Common myeloid progenitor, CD34-positive (primary cell): ENCODE measurements at regions not wholly inside any gene's neighbourhood (a gene's known extent, or its start where the extent isn't known, plus 50 kb on each side); places are given as distances from the start of the nearest gene placed in this dataset.

Source experiments
- CTCF ChIA-PET: fragments of 350-600 bp; sonication (Branson Sonifier 250); formaldehyde crosslinking; loops from one replicate; lab custom pipeline; 2021; ENCODE audit warnings: antibody characterized with exemption; lab: Charles Lee
- POLR2A ChIA-PET: fragments of 350-600 bp; sonication (Branson Sonifier 250); formaldehyde crosslinking; loops from one replicate; lab custom pipeline; 2021; ENCODE audit warnings: antibody characterized with exemption; lab: Charles Lee
- DNase-seq, 3 donors: peaks; one replicate each; pipeline versions ENCODE4 v3.0.0 to v3.0.0-alpha.2; 2013
- H3K27ac ChIP-seq, 2 experiments: 1 replicate in 1 of 2; 2 replicates in 1 of 2; pipeline ENCODE4 v1.7.0; 2013; ENCODE audit warnings: inconsistent platforms in 2 of 2, low read length in 2 of 2, mild to moderate bottlenecking in 2 of 2, low read depth in 1 of 2, moderate library complexity in 1 of 2; ENCODE audit not compliant: severe bottlenecking in 2 of 2, insufficient read depth in 1 of 2, poor library complexity in 1 of 2
- H3K27me3 ChIP-seq, 5 experiments: replicated peaks in 2 of 5; 1 replicate in 3 of 5; 2 replicates in 2 of 5; pipeline versions ENCODE4 v1.6.1 to v1.7.0; 2013; ENCODE audit warnings: low read length in 4 of 5, mild to moderate bottlenecking in 2 of 5, moderate library complexity in 2 of 5, inconsistent platforms in 1 of 5; ENCODE audit not compliant: insufficient read depth in 5 of 5, control insufficient read depth in 4 of 5
- H3K36me3 ChIP-seq, 4 experiments: 1 replicate in 2 of 4; 2 replicates in 2 of 4; pipeline versions ENCODE4 v1.6.1 to v1.7.0; 2013; ENCODE audit warnings: low read length in 3 of 4, control low read depth in 1 of 4, mild to moderate bottlenecking in 1 of 4; ENCODE audit not compliant: control insufficient read depth in 4 of 4, insufficient read depth in 4 of 4
- H3K4me1 ChIP-seq, 4 experiments: 1 replicate in 3 of 4; 2 replicates in 1 of 4; pipeline versions ENCODE4 v1.6.1 to v1.7.1; 2013; ENCODE audit warnings: low read length in 3 of 4, mild to moderate bottlenecking in 3 of 4, control low read depth in 1 of 4, inconsistent platforms in 1 of 4, moderate library complexity in 1 of 4; ENCODE audit not compliant: control insufficient read depth in 4 of 4, insufficient read depth in 4 of 4; ENCODE audit errors: control extremely low read depth in 1 of 4
- H3K4me3 ChIP-seq, 7 experiments: 1 replicate in 4 of 7; 2 replicates in 3 of 7; pipeline versions ENCODE4 v1.5.1 to v1.7.0; 2013; ENCODE audit warnings: mild to moderate bottlenecking in 7 of 7, low read length in 6 of 7, moderate library complexity in 6 of 7, inconsistent platforms in 2 of 7, low read depth in 2 of 7, control low read depth in 1 of 7; ENCODE audit not compliant: insufficient read depth in 4 of 7, control insufficient read depth in 1 of 7; ENCODE audit errors: extremely low read depth in 1 of 7
- H3K9me3 ChIP-seq, 5 experiments: 1 replicate in 4 of 5; 2 replicates in 1 of 5; pipeline versions ENCODE4 v1.6.1 to v1.7.1; 2013; ENCODE audit warnings: low read length in 4 of 5, mild to moderate bottlenecking in 2 of 5, inconsistent platforms in 1 of 5, low read depth in 1 of 5, moderate library complexity in 1 of 5; ENCODE audit not compliant: control insufficient read depth in 4 of 5, insufficient read depth in 2 of 5; ENCODE audit errors: control extremely low read depth in 1 of 5
- WGBS: methylation state at CpG from one replicate; pipeline ENCODE4 v1.1.5; 2013; ENCODE audit not compliant: insufficient coverage; 5-methylcytosine and 5-hydroxymethylcytosine counted together

GRCh38 chr13:99057310-99057975, 79.6 kb upstream of the DOCK9 start:
- Histone ChIP-seq H3K36me3 (no peaks in the 10 kb centered on the region), H3K4me3 (no peak overlapping the region), H3K4me1 (peaks cover 3 to 20% (median 13%) of the 10 kb centered on the region in 4 experiments), H3K27me3 (peaks cover 0 to 96% (median 49%) of the 10 kb centered on the region in 5 experiments), H3K9me3 (no peaks in the 10 kb centered on the region), H3K27ac (no peak overlapping the region)
- 94% methylated on average over 3 of the region's 4 CpGs for WGBS
- DNase-seq: no peak
- ChIA-PET POLR2A (no interaction called here), CTCF (no interaction called here)

GRCh38 chr13:99058527-99059495, 80.9 kb upstream of the DOCK9 start:
- no peak for DNase-seq
- H3K27me3 ChIP-seq: peaks cover 0 to 97% (median 56%) of the 10 kb centered on the region in 5 experiments
- 94% methylated on average over 5 of the region's 8 CpGs for WGBS
- ChIA-PET CTCF (no interaction called here), POLR2A (no interaction called here)
- no peak overlapping the region for H3K4me3 ChIP-seq
- H3K36me3 ChIP-seq: no peaks in the 10 kb centered on the region
- H3K9me3 ChIP-seq: no peaks in the 10 kb centered on the region
- no peak overlapping the region for H3K27ac ChIP-seq
- H3K4me1 ChIP-seq: peaks cover 3 to 16% (median 11%) of the 10 kb centered on the region in 4 experiments

- Histone ChIP-seq H3K36me3 (no peaks in the 10 kb centered on the region), H3K9me3 (no peaks in the 10 kb centered on the region), H3K4me1 (peaks cover 2 to 10% (median 9%) of the 10 kb centered on the region in 4 experiments), H3K27me3 (peaks cover 0 to 97% (median 51%) of the 10 kb centered on the region in 5 experiments), H3K4me3 (no peak overlapping the region), H3K27ac (no peak overlapping the region)
- POLR2A ChIA-PET: no interaction called here
- WGBS: no CpG with 5 or more reads among the region's 3 CpGs
- CTCF ChIA-PET: no interaction called here
- DNase-seq: no peak
Measured at GRCh38 chr13:99059498-99060075, 81.7 kb upstream of the DOCK9 start.

- Histone ChIP-seq H3K36me3 (no peaks in the 10 kb centered on the region), H3K9me3 (no peaks in the 10 kb centered on the region), H3K27me3 (peaks cover 0 to 89% (median 39%) of the 10 kb centered on the region in 5 experiments), H3K27ac (no peak overlapping the region), H3K4me3 (no peak overlapping the region), H3K4me1 (peaks cover 0 to 9% (median 2%) of the 10 kb centered on the region in 4 experiments)
- CTCF ChIA-PET: interaction anchor here (1.0 kb wide), 1 partner anchor 10 kb away, joined by 3 read pairs; no protein-coding TSS in a partner anchor
- POLR2A ChIA-PET: interaction anchor here (0.6 kb wide), 1 partner anchor 153 kb away, joined by 3 read pairs; no protein-coding TSS in a partner anchor
- DNase-seq: no peak
- 92% methylated on average over 2 of the region's 4 CpGs for WGBS
Measured at GRCh38 chr13:99061411-99061810, 83.5 kb upstream of the DOCK9 start.

GRCh38 chr13:99062593-99062992, 84.7 kb upstream of the DOCK9 start:
- ChIA-PET POLR2A (no interaction called here), CTCF (no interaction called here)
- Histone ChIP-seq H3K4me3 (peak overlapping the region in 1 of 7 experiments; percentile 10), H3K9me3 (no peaks in the 10 kb centered on the region), H3K27ac (no peak overlapping the region), H3K4me1 (peaks cover 0 to 9% (median 2%) of the 10 kb centered on the region in 4 experiments), H3K36me3 (no peaks in the 10 kb centered on the region), H3K27me3 (peaks cover 0 to 84% (median 34%) of the 10 kb centered on the region in 5 experiments)
- no peak for DNase-seq
- under 1% methylated on average over 6 of the region's 10 CpGs for WGBS

GRCh38 chr13:99063178-99063577, 85.3 kb upstream of the DOCK9 start:
- Histone ChIP-seq H3K4me3 (no peak overlapping the region), H3K9me3 (no peaks in the 10 kb centered on the region), H3K27me3 (peaks cover 0 to 82% (median 34%) of the 10 kb centered on the region in 5 experiments), H3K36me3 (no peaks in the 10 kb centered on the region), H3K4me1 (peaks cover 0 to 9% (median 2%) of the 10 kb centered on the region in 4 experiments), H3K27ac (no peak overlapping the region)
- DNase-seq: no peak
- ChIA-PET CTCF (no interaction called here), POLR2A (no interaction called here)
- WGBS: 84% methylated on average over 8 of the region's 8 CpGs
